Mesenchymal stem cell (in vitro differentiated cells and primary cell): ENCODE measurements at regions not wholly inside any gene's neighbourhood (a gene's known extent, or its start where the extent isn't known, plus 50 kb on each side); places are given as distances from the start of the nearest gene placed in this dataset.

Source experiments
- DNase-seq: peaks from one replicate; pipeline ENCODE4 v3.0.0-alpha.2; 2013
- H2AFZ ChIP-seq: one replicate; pipeline ENCODE4 v1.6.1; 2013; ENCODE audit warnings: low read depth, mild to moderate bottlenecking, control low read depth, inconsistent platforms, low read length, moderate library complexity
- H2AK5ac ChIP-seq: 2 replicates; pipeline ENCODE4 v1.6.1; 2013; ENCODE audit warnings: low read length, moderate library complexity, mild to moderate bottlenecking, inconsistent platforms; ENCODE audit not compliant: severe bottlenecking
- H2BK120ac ChIP-seq: one replicate; pipeline ENCODE4 v1.6.1; 2013; ENCODE audit warnings: low read depth, mild to moderate bottlenecking, inconsistent platforms, low read length, moderate library complexity
- H2BK12ac ChIP-seq, 2 experiments: one replicate each; pipeline ENCODE4 v1.6.1; 2013; ENCODE audit warnings: inconsistent platforms in 2 of 2, low read length in 2 of 2, mild to moderate bottlenecking in 2 of 2, moderate library complexity in 2 of 2, control low read depth in 1 of 2
- H2BK15ac ChIP-seq: one replicate; pipeline ENCODE4 v1.6.1; 2013; ENCODE audit warnings: mild to moderate bottlenecking, low read depth, inconsistent platforms; ENCODE audit not compliant: poor library complexity, severe bottlenecking
- H2BK5ac ChIP-seq: 2 replicates; pipeline ENCODE4 v1.6.1; 2013; ENCODE audit warnings: low read depth, mild to moderate bottlenecking, low read length, control low read depth, inconsistent platforms; ENCODE audit not compliant: poor library complexity, severe bottlenecking
- H3K14ac ChIP-seq, 2 experiments: one replicate each; pipeline ENCODE4 v1.6.1; 2013; ENCODE audit warnings: inconsistent platforms in 2 of 2, low read length in 2 of 2, control low read depth in 1 of 2, mild to moderate bottlenecking in 1 of 2, moderate library complexity in 1 of 2
- H3K18ac ChIP-seq, 2 experiments: one replicate each; pipeline ENCODE4 v1.6.1; 2013; ENCODE audit warnings: inconsistent platforms in 2 of 2, low read length in 2 of 2, control low read depth in 1 of 2, low read depth in 1 of 2, mild to moderate bottlenecking in 1 of 2
- H3K23ac ChIP-seq, 2 experiments: one replicate each; pipeline ENCODE4 v1.6.1; 2013; ENCODE audit warnings: inconsistent platforms in 2 of 2, low read length in 2 of 2, mild to moderate bottlenecking in 2 of 2, moderate library complexity in 2 of 2, control low read depth in 1 of 2
- H3K27ac ChIP-seq: 2 replicates; pipeline ENCODE4 v1.5.1; 2013; ENCODE audit warnings: mild to moderate bottlenecking, moderate library complexity, low read length, control low read depth, inconsistent platforms; ENCODE audit not compliant: poor library complexity, severe bottlenecking
- H3K27me3 ChIP-seq, 2 experiments: 2 replicates each; pipeline versions ENCODE4 v1.6.1 to v1.7.0; 2013; ENCODE audit warnings: low read length in 2 of 2, mild to moderate bottlenecking in 2 of 2, moderate library complexity in 2 of 2, control low read depth in 1 of 2, inconsistent platforms in 1 of 2; ENCODE audit not compliant: control insufficient read depth in 1 of 2, insufficient read depth in 1 of 2
- H3K36me3 ChIP-seq, 2 experiments: 2 replicates each; pipeline versions ENCODE4 v1.6.1 to v1.7.0; 2013; ENCODE audit warnings: low read length in 2 of 2, control low read depth in 1 of 2, inconsistent platforms in 1 of 2, low read depth in 1 of 2, mild to moderate bottlenecking in 1 of 2; ENCODE audit not compliant: insufficient read depth in 2 of 2, control insufficient read depth in 1 of 2
- H3K4ac ChIP-seq, 2 experiments: one replicate each; pipeline ENCODE4 v1.6.1; 2013; ENCODE audit warnings: inconsistent platforms in 2 of 2, low read length in 2 of 2, mild to moderate bottlenecking in 2 of 2, moderate library complexity in 2 of 2, control low read depth in 1 of 2, low read depth in 1 of 2
- H3K4me1 ChIP-seq: 2 replicates; pipeline ENCODE4 v1.6.1; 2013; ENCODE audit warnings: low read depth, low read length, control low read depth; ENCODE audit not compliant: control insufficient read depth, insufficient read depth
- H3K4me2 ChIP-seq: 2 replicates; pipeline ENCODE4 v1.6.1; 2013; ENCODE audit warnings: low read length, mild to moderate bottlenecking, inconsistent platforms; ENCODE audit not compliant: poor library complexity, severe bottlenecking
- H3K4me3 ChIP-seq, 2 experiments: 2 replicates each; pipeline versions ENCODE4 v1.5.1 to v1.7.0; 2013; ENCODE audit warnings: low read length in 2 of 2, mild to moderate bottlenecking in 2 of 2, control low read depth in 1 of 2, low read depth in 1 of 2; ENCODE audit not compliant: insufficient read depth in 1 of 2
- H3K79me1 ChIP-seq: replicated peaks from 2 replicates; pipeline ENCODE4 v1.6.1; 2013; ENCODE audit warnings: mild to moderate bottlenecking, control low read depth, low read length, inconsistent platforms; ENCODE audit not compliant: poor library complexity, severe bottlenecking
- H3K9ac ChIP-seq: 2 replicates; pipeline ENCODE4 v1.7.0; 2013; ENCODE audit warnings: mild to moderate bottlenecking, low read length, moderate library complexity
- H3K9me3 ChIP-seq: 2 replicates; pipeline ENCODE4 v1.7.0; 2013; ENCODE audit warnings: mild to moderate bottlenecking, low read length; ENCODE audit not compliant: control insufficient read depth
- H4K8ac ChIP-seq: one replicate; pipeline ENCODE4 v1.6.1; 2013; ENCODE audit warnings: inconsistent platforms, mild to moderate bottlenecking, low read length, moderate library complexity
- H4K91ac ChIP-seq: one replicate; pipeline ENCODE4 v1.6.1; 2013; ENCODE audit warnings: mild to moderate bottlenecking, low read length, inconsistent platforms
- WGBS: methylation state at CpG from one replicate; pipeline ENCODE4 v1.1.7; 2013; ENCODE audit warnings: mixed read lengths; 5-methylcytosine and 5-hydroxymethylcytosine counted together

GRCh38 chr3:127100459-127101410 lies 92.2 kb upstream of the PRR23E start:
- Histone ChIP-seq H3K9ac (no peak overlapping the region), H2BK12ac (no peak overlapping the region), H2BK15ac (no peak overlapping the region), H3K4ac (no peak overlapping the region), H3K9me3 (peaks cover 2% of the 10 kb centered on the region), H2BK5ac (no peak overlapping the region), H3K23ac (no peak overlapping the region), H3K4me1 (peaks cover 2% of the 10 kb centered on the region), H2AFZ (no peak overlapping the region), H3K27ac (no peak overlapping the region), H4K8ac (no peak overlapping the region), H3K36me3 (no peaks in the 10 kb centered on the region), H2AK5ac (no peak overlapping the region), H3K4me3 (no peak overlapping the region), H4K91ac (no peak overlapping the region), H3K14ac (no peak overlapping the region), H3K79me1 (no peaks in the 10 kb centered on the region), H3K27me3 (peaks cover 37 to 73% of the 10 kb centered on the region in 2 experiments), H3K4me2 (no peak overlapping the region), H2BK120ac (no peak overlapping the region), H3K18ac (no peak overlapping the region)
- 76% methylated on average over 18 of the region's 18 CpGs for WGBS
- no peak for DNase-seq

DNA sequence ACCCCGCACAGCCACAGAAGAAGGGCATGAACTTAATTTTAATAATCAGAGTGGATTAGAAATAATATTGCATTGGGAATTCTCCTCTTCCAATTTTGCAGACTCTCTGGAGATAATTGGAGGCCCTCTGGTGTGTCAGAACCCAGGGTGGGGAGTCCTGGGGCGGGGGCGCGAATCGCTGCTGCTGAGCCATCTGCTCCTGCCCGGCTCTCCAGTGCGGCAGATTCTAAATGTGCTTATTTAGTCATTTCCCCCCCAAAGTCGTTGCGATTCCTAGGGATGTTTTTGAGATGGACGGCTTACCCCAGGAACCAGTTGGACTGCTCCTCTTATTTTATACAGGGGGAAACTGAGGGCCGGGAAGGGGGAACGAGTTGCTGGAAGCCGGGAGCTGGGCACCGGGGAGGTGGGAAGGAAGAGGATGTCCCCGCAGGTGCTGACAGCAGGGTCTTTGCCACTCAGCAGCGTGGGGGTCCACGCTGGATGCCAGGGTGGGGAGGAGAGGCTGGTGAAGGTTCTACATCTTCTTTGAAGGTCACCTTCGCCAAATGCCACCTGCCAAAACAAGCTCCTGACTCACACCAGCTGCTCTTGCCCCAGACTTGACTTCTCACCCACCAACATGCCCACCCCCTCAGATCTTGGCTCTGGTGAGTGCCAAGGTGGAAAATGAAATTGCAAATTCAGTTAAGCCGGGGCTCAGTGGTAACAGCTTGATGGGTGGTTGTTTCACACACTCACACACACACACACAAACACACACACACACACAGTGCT lies 91.3 kb upstream of the PRR23E start:
- H3K9me3 ChIP-seq: no peaks in the 10 kb centered on the region
- H2AK5ac ChIP-seq: no peak overlapping the region
- WGBS: 92% methylated on average over 13 of the region's 19 CpGs
- no peak overlapping the region for H3K27ac ChIP-seq
- H3K23ac ChIP-seq: no peak overlapping the region
- H2BK120ac ChIP-seq: no peak overlapping the region
- H4K8ac ChIP-seq: no peak overlapping the region
- H3K27me3 ChIP-seq: peaks cover 37 to 80% of the 10 kb centered on the region in 2 experiments
- H2BK15ac ChIP-seq: no peak overlapping the region
- H2BK5ac ChIP-seq: no peak overlapping the region
- no peak overlapping the region for H2AFZ ChIP-seq
- no peak for DNase-seq
- no peak overlapping the region for H3K4ac ChIP-seq
- peaks cover 2% of the 10 kb centered on the region for H3K4me1 ChIP-seq
- no peak overlapping the region for H3K4me2 ChIP-seq
- H3K14ac ChIP-seq: no peak overlapping the region
- no peaks in the 10 kb centered on the region for H3K79me1 ChIP-seq
- no peak overlapping the region for H3K18ac ChIP-seq
- H3K4me3 ChIP-seq: no peak overlapping the region
- no peak overlapping the region for H4K91ac ChIP-seq
- H2BK12ac ChIP-seq: no peak overlapping the region
- no peak overlapping the region for H3K9ac ChIP-seq
- no peaks in the 10 kb centered on the region for H3K36me3 ChIP-seq

- Histone ChIP-seq H3K4me1 (peaks cover 2% of the 10 kb centered on the region), H3K4me2 (no peak overlapping the region), H3K79me1 (no peaks in the 10 kb centered on the region), H4K91ac (no peak overlapping the region), H2BK15ac (no peak overlapping the region), H3K36me3 (no peaks in the 10 kb centered on the region), H3K4me3 (no peak overlapping the region), H4K8ac (no peak overlapping the region), H3K27me3 (peaks cover 34 to 77% of the 10 kb centered on the region in 2 experiments), H3K9me3 (no peaks in the 10 kb centered on the region), H2AK5ac (no peak overlapping the region), H2BK120ac (no peak overlapping the region), H3K18ac (no peak overlapping the region), H2BK12ac (no peak overlapping the region), H3K4ac (no peak overlapping the region), H3K23ac (no peak overlapping the region), H2AFZ (no peak overlapping the region), H3K14ac (no peak overlapping the region), H3K9ac (no peak overlapping the region), H2BK5ac (no peak overlapping the region), H3K27ac (no peak overlapping the region)
- no peak for DNase-seq
- 80% methylated on average over 1 of the region's 3 CpGs for WGBS
Observed at GRCh38 chr3:127102188-127102520, 90.8 kb upstream of the PRR23E start.

- no peak overlapping the region for H3K14ac ChIP-seq
- H3K27ac ChIP-seq: no peak overlapping the region
- no peak overlapping the region for H2BK120ac ChIP-seq
- no peak overlapping the region for H2AK5ac ChIP-seq
- no peak overlapping the region for H4K91ac ChIP-seq
- no peaks in the 10 kb centered on the region for H3K79me1 ChIP-seq
- no peak overlapping the region for H3K23ac ChIP-seq
- H3K18ac ChIP-seq: no peak overlapping the region
- no peak overlapping the region for H2AFZ ChIP-seq
- H3K4me3 ChIP-seq: no peak overlapping the region
- WGBS: 91% methylated on average over 13 of the region's 13 CpGs
- H4K8ac ChIP-seq: no peak overlapping the region
- H3K4me2 ChIP-seq: no peak overlapping the region
- H3K4ac ChIP-seq: no peak overlapping the region
- H3K9me3 ChIP-seq: no peaks in the 10 kb centered on the region
- H3K9ac ChIP-seq: no peak overlapping the region
- no peaks in the 10 kb centered on the region for H3K36me3 ChIP-seq
- H2BK15ac ChIP-seq: no peak overlapping the region
- H2BK12ac ChIP-seq: no peak overlapping the region
- peaks cover 34 to 75% of the 10 kb centered on the region in 2 experiments for H3K27me3 ChIP-seq
- DNase-seq: no peak
- no peak overlapping the region for H2BK5ac ChIP-seq
- peaks cover 2% of the 10 kb centered on the region for H3K4me1 ChIP-seq
Observed at GRCh38 chr3:127102587-127102986, 90.3 kb upstream of the PRR23E start.
